A549 (cell line): ENCODE measurements at regions not wholly inside any gene's neighbourhood (a gene's known extent, or its start where the extent isn't known, plus 50 kb on each side); places are given as distances from the start of the nearest gene placed in this dataset.
A peak's percentile ranks its signal among the peaks of the same experiment; 100 is the strongest.

Experiments used
- ATAC-seq, 2 experiments: fragments of 200-7000 bp in 1 of 2; fragments of >200 bp in 1 of 2; cut with Nextera tagmentation in 1 of 2; cut with Tn5 transposase in 1 of 2; 3 replicates each; pipeline versions ENCODE4 v1.8.0 to v1.9.1; 2018 to 2020; ENCODE audit warnings: mild to moderate bottlenecking in 1 of 2, moderate library complexity in 1 of 2
- CTCF ChIA-PET: fragments of 300-600 bp; sonication (Branson Sonifier 250); formaldehyde crosslinking; extraction: SDS; loops from one replicate; lab custom pipeline; 2021; ENCODE audit warnings: antibody characterized with exemption, inconsistent platforms; lab: Yijun Ruan, JAX
- POLR2A ChIA-PET: fragments of 350-600 bp; formaldehyde crosslinking; extraction: SDS; loops from one replicate; lab custom pipeline; 2021; ENCODE audit warnings: antibody characterized with exemption, inconsistent platforms; lab: Yijun Ruan, JAX
- DNase-seq, 2 experiments: peaks; one replicate each; pipeline versions ENCODE4 v3.0.0 to v3.0.0-alpha.2; 2011 to 2016; ENCODE audit warnings: low read depth in 1 of 2, low spot score in 1 of 2
- FAIRE-seq: peaks from 2 replicates; lab custom pipeline; 2011; peaks lifted over from hg19 to GRCh38; lab: Jason Lieb, UNC
- H3K27ac ChIP-seq, 2 experiments: fragments of >200 bp; sonication (Bioruptor Twin); formaldehyde crosslinking; 3 replicates each; pipeline ENCODE4 v1.5.1; 2016 to 2017
- H3K4me1 ChIP-seq: fragments of >200 bp; sonication (Bioruptor Twin); formaldehyde crosslinking; 3 replicates; pipeline ENCODE4 v1.6.1; 2016
- H3K4me2 ChIP-seq: fragments of >200 bp; sonication (Bioruptor Twin); formaldehyde crosslinking; 3 replicates; pipeline ENCODE4 v1.6.1; 2016
- H3K4me3 ChIP-seq: fragments of >200 bp; sonication (Bioruptor Twin); formaldehyde crosslinking; 3 replicates; pipeline ENCODE4 v1.5.1; 2016
- H3K9me3 ChIP-seq: fragments of >200 bp; sonication (Bioruptor Twin); formaldehyde crosslinking; 3 replicates; pipeline ENCODE4 v1.6.1; 2016
- BHLHE40 ChIP-seq: IDR thresholded peaks from 2 replicates; pipeline ENCODE4 v1.6.1; 2012; ENCODE audit warnings: low read depth, low read length, inconsistent platforms
- CEBPB ChIP-seq, 2 experiments: fragments of >200 bp in 1 of 2; sonication (Bioruptor Twin) in 1 of 2; formaldehyde crosslinking in 1 of 2; IDR thresholded peaks; 2 replicates each; pipeline ENCODE4 v1.6.1; 2012 to 2016
- CTCF ChIP-seq: fragments of >200 bp; sonication (Bioruptor Twin); formaldehyde crosslinking; IDR thresholded peaks from 3 replicates; pipeline ENCODE4 v1.5.1; 2016
- EHF ChIP-seq: fragments of 250-450 bp; sonication (Bioruptor Pico); IDR thresholded peaks from 2 replicates; pipeline ENCODE4 v1.5.0; 2020; ENCODE audit warnings: mild to moderate bottlenecking
- EP300 ChIP-seq, 2 experiments: fragments of >200 bp; sonication (Bioruptor Twin); formaldehyde crosslinking; IDR thresholded peaks; 2 replicates in 1 of 2; 3 replicates in 1 of 2; pipeline ENCODE4 v1.6.1; 2016 to 2017
- FOSL2 ChIP-seq, 2 experiments: fragments of 450-650 bp in 1 of 2; fragments of >200 bp in 1 of 2; sonication (Bioruptor Twin) in 1 of 2; formaldehyde crosslinking; IDR thresholded peaks; 2 replicates each; pipeline versions ENCODE4 v1.5.0 to v1.6.1; 2016 to 2020; ENCODE audit warnings: mild to moderate bottlenecking in 1 of 2, moderate library complexity in 1 of 2
- HMGXB4 ChIP-seq: fragments of 250-450 bp; sonication (Bioruptor Pico); IDR thresholded peaks from 2 replicates; pipeline ENCODE4 v1.5.0; 2021; ENCODE audit warnings: mild to moderate bottlenecking, moderate library complexity, borderline replicate concordance
- HOXA7 ChIP-seq: fragments of 250-450 bp; sonication (Bioruptor Pico); IDR thresholded peaks from 2 replicates; pipeline ENCODE4 v1.5.0; 2020; ENCODE audit warnings: mild to moderate bottlenecking, moderate library complexity
- HOXB13 ChIP-seq: fragments of 250-450 bp; sonication (Bioruptor Pico); IDR thresholded peaks from 2 replicates; pipeline ENCODE4 v1.5.0; 2020; ENCODE audit warnings: low read depth, mild to moderate bottlenecking, moderate library complexity
- JUNB ChIP-seq: fragments of >200 bp; sonication (Bioruptor Twin); formaldehyde crosslinking; IDR thresholded peaks from 2 replicates; pipeline ENCODE4 v1.6.1; 2016
- MAFK ChIP-seq: fragments of 450-650 bp; IDR thresholded peaks from 2 replicates; pipeline ENCODE4 v1.6.1; 2014; ENCODE audit not compliant: partially characterized antibody
- MYC ChIP-seq: IDR thresholded peaks from 2 replicates; pipeline ENCODE4 v1.6.1; 2012; ENCODE audit warnings: mild to moderate bottlenecking, inconsistent platforms, low read length, improper control_type of control experiment, borderline replicate concordance
- PHF8 ChIP-seq: fragments of 200-600 bp; sonication (generic); IDR thresholded peaks from 2 replicates; pipeline ENCODE4 v1.6.1; 2016; ENCODE audit warnings: low read depth, mild to moderate bottlenecking, antibody characterized with exemption, moderate library complexity, borderline replicate concordance
- RARB ChIP-seq: fragments of 250-450 bp; sonication (Bioruptor Pico); IDR thresholded peaks from 2 replicates; pipeline ENCODE4 v1.8.0; 2021; ENCODE audit warnings: mild to moderate bottlenecking, moderate library complexity
- ZC3H11A ChIP-seq: fragments of 450-650 bp; IDR thresholded peaks from 2 replicates; pipeline ENCODE4 v1.6.1; 2014; ENCODE audit warnings: antibody characterized with exemption, mild to moderate bottlenecking
- ZNF302 ChIP-seq: fragments of 250-450 bp; sonication (Bioruptor Pico); IDR thresholded peaks from 2 replicates; pipeline ENCODE4 v1.9.0; 2021; ENCODE audit warnings: inconsistent platforms, mild to moderate bottlenecking, moderate library complexity
- ZSCAN20 ChIP-seq: fragments of 250-450 bp; sonication (Bioruptor Pico); IDR thresholded peaks from 2 replicates; pipeline ENCODE4 v1.8.0; 2022; ENCODE audit warnings: mild to moderate bottlenecking, moderate library complexity
- WGBS: methylation state at CpG from one replicate; pipeline ENCODE4 v1.1.6; 2017; ENCODE audit errors: missing lambda C conversion rate; 5-methylcytosine and 5-hydroxymethylcytosine counted together

GRCh38 chr1:30816211-30817076 lies 58.9 kb upstream of the LAPTM5 start:
- no peak overlapping the region for H3K4me3 ChIP-seq
- peak; percentile 48 to 62; a peak in 4 of 6 replicates for ATAC-seq
- DNase-seq = no peak
- ChIA-PET POLR2A (no interaction called here), CTCF (interaction anchor here (1.5 to 5.2 kb wide), 3 partner anchors 14 to 95 kb away, joined by 3 to 59 read pairs (median 14); no protein-coding TSS in a partner anchor)
- H3K9me3 ChIP-seq = no peaks in the 10 kb centered on the region
- peak overlapping the region in 1 of 2 experiments; percentile 39; a peak in 1 of 6 replicates for H3K27ac ChIP-seq
- WGBS = 62% methylated on average over 8 of the region's 18 CpGs
- H3K4me2 ChIP-seq = peak overlapping the region; percentile 10; the same call in 1 of the 3 replicates
- no peak for FAIRE-seq
- no peaks in the 10 kb centered on the region for H3K4me1 ChIP-seq
- TF ChIP-seq JUNB (no peak), BHLHE40 (no peak), PHF8 (no peak), ZSCAN20 (CRISPR knock-in tag) (no peak), EHF (no peak)

- DNase-seq (no peak), ATAC-seq (no peak), FAIRE-seq (no peak)
- Histone ChIP-seq H3K27ac (no peak overlapping the region), H3K4me1 (no peaks in the 10 kb centered on the region), H3K4me2 (no peak overlapping the region), H3K9me3 (no peaks in the 10 kb centered on the region), H3K4me3 (no peak overlapping the region)
- POLR2A ChIA-PET = no interaction called here
- WGBS = 83% methylated on average over 8 of the region's 8 CpGs
- no peak for TF ChIP-seq ZC3H11A
- TF ChIP-seq HOXB13 (CRISPR knock-in tag) = no peak
- no peak for TF ChIP-seq EHF
- TF ChIP-seq RARB (CRISPR knock-in tag) = no peak
- no peak for TF ChIP-seq EP300 (IDR thresholded peaks at IDR 0.05)
- TF ChIP-seq PHF8 = no peak
- TF ChIP-seq ZNF302 (CRISPR knock-in tag) = no peak
- no peak for TF ChIP-seq MAFK
- no peak for TF ChIP-seq HMGXB4 (CRISPR knock-in tag)
- TF ChIP-seq CEBPB (IDR thresholded peaks at IDR 0.05) = no peak
- TF ChIP-seq CTCF = no peak
- TF ChIP-seq FOSL2 (IDR thresholded peaks at IDR 0.05) = no peak
- TF ChIP-seq FOSL2 (CRISPR knock-in tag; IDR thresholded peaks at IDR 0.05) = no peak
- CTCF ChIA-PET = interaction anchor here (0.7 to 2.2 kb wide), 2 partner anchors 14 to 113 kb away, joined by 3 to 13 read pairs; no protein-coding TSS in a partner anchor
Observed at GRCh38 chr1:30815556-30815955, 58.0 kb upstream of the LAPTM5 start.

GRCh38 chr1:30814292-30814691 lies 56.7 kb upstream of the LAPTM5 start:
- POLR2A ChIA-PET = no interaction called here
- no peak overlapping the region for H3K4me3 ChIP-seq
- CTCF ChIA-PET = interaction anchor here (0.6 to 2.2 kb wide), 9 partner anchors 9 to 97 kb away, joined by 3 to 13 read pairs (median 4); no protein-coding TSS in a partner anchor
- FAIRE-seq (no peak), DNase-seq (no peak), ATAC-seq (no peak)
- TF ChIP-seq MYC (no peak), ZC3H11A (no peak), HOXA7 (CRISPR knock-in tag) (no peak), HMGXB4 (CRISPR knock-in tag) (no peak)
- H3K4me1 ChIP-seq = peaks cover 10% of the 10 kb centered on the region
- H3K27ac ChIP-seq = no peak overlapping the region
- H3K9me3 ChIP-seq = no peaks in the 10 kb centered on the region
- no peak overlapping the region for H3K4me2 ChIP-seq
